ENCODE measurements at regions not wholly inside any gene's neighbourhood (a gene's known extent, or its start where the extent isn't known, plus 50 kb on each side); places are given as distances from the start of the nearest gene placed in this dataset.

GRCh38 chr3:10616321-10616720 lies 110.9 kb upstream of the ATP2B2 start:
- Histone ChIP-seq H3K36me3 (no peaks in the 10 kb centered on the region), H3K4me3 (ENCODE audit: low read depth, low read length) (no peak overlapping the region), H3K27ac (no peak overlapping the region), H3K9me3 (ENCODE audit: severe bottlenecking) (peaks cover 9% of the 10 kb centered on the region), H3K27me3 (ENCODE audit: insufficient read depth, low read depth, severe bottlenecking) (no peaks in the 10 kb centered on the region)
- no peak for TF ChIP-seq CTCF (IDR thresholded peaks at IDR 0.05; ENCODE audit: low read depth, low read length)
- DNase-seq, result no peak

GRCh38 chr3:10619989-10620832 lies 114.8 kb upstream of the ATP2B2 start:
- Histone ChIP-seq H3K4me3 (ENCODE audit: low read depth, low read length) (no peak overlapping the region), H3K9me3 (ENCODE audit: severe bottlenecking) (no peaks in the 10 kb centered on the region), H3K27me3 (ENCODE audit: insufficient read depth, low read depth, severe bottlenecking) (no peaks in the 10 kb centered on the region), H3K27ac (no peak overlapping the region), H3K36me3 (no peaks in the 10 kb centered on the region)
- TF ChIP-seq CTCF (IDR thresholded peaks at IDR 0.05; ENCODE audit: low read depth, low read length), result peak; percentile 36; the same call in 1 of the 2 replicates
- DNase-seq, result no peak

- TF ChIP-seq CTCF (IDR thresholded peaks at IDR 0.05; ENCODE audit: low read depth, low read length), result no peak
- Histone ChIP-seq H3K27ac (no peak overlapping the region), H3K27me3 (ENCODE audit: insufficient read depth, low read depth, severe bottlenecking) (no peaks in the 10 kb centered on the region), H3K36me3 (no peaks in the 10 kb centered on the region), H3K9me3 (ENCODE audit: severe bottlenecking) (no peaks in the 10 kb centered on the region), H3K4me3 (ENCODE audit: low read depth, low read length) (no peak overlapping the region)
- no peak for DNase-seq
Measured at GRCh38 chr3:10620833-10621082, 115.4 kb upstream of the ATP2B2 start.

GRCh38 chr3:10623578-10624275 lies 118.3 kb upstream of the ATP2B2 start:
- Histone ChIP-seq H3K36me3 (no peaks in the 10 kb centered on the region), H3K27me3 (ENCODE audit: insufficient read depth, low read depth, severe bottlenecking) (no peaks in the 10 kb centered on the region), H3K27ac (no peak overlapping the region), H3K4me3 (ENCODE audit: low read depth, low read length) (no peak overlapping the region), H3K9me3 (ENCODE audit: severe bottlenecking) (no peaks in the 10 kb centered on the region)
- DNase-seq, result no peak
- TF ChIP-seq CTCF (IDR thresholded peaks at IDR 0.05; ENCODE audit: low read depth, low read length), result no peak

- Histone ChIP-seq H3K27me3 (ENCODE audit: insufficient read depth, low read depth, severe bottlenecking) (no peaks in the 10 kb centered on the region), H3K4me3 (ENCODE audit: low read depth, low read length) (no peak overlapping the region), H3K27ac (no peak overlapping the region), H3K9me3 (ENCODE audit: severe bottlenecking) (no peaks in the 10 kb centered on the region), H3K36me3 (no peaks in the 10 kb centered on the region)
- no peak for DNase-seq
- no peak for TF ChIP-seq CTCF (IDR thresholded peaks at IDR 0.05; ENCODE audit: low read depth, low read length)
Measured at GRCh38 chr3:10625323-10625722, 119.9 kb upstream of the ATP2B2 start.
